GM18520 (cell line): ENCODE measurements at regions not wholly inside any gene's neighbourhood (a gene's known extent, or its start where the extent isn't known, plus 50 kb on each side); places are given as distances from the start of the nearest gene placed in this dataset.

ENCODE experiments used
- ATAC-seq: cut with Tn5 transposase; IDR thresholded peaks from one replicate; pipeline ENCODE4 v1.9.1; 2021; ENCODE audit not compliant: unreplicated experiment

- ATAC-seq = no peak
Observed at GRCh38 chr3:6805236-6805635, 55.7 kb upstream of the GRM7 start.

- ATAC-seq = no peak
Observed at GRCh38 chr3:6806991-6807390, 53.9 kb upstream of the GRM7 start.

GRCh38 chr3:6807967-6808588, 52.8 kb upstream of the GRM7 start:
- no peak for ATAC-seq

GRCh38 chr3:6809349-6809748, 51.6 kb upstream of the GRM7 start:
- ATAC-seq = no peak
